SK-N-MC (cell line): ENCODE measurements at regions not wholly inside any gene's neighbourhood (a gene's known extent, or its start where the extent isn't known, plus 50 kb on each side); places are given as distances from the start of the nearest gene placed in this dataset.

Source experiments
- EZH2 ChIP-seq: fragments of 200-600 bp; sonication (generic); IDR thresholded peaks from one replicate; pipeline ENCODE4 v1.6.1; 2017; ENCODE audit warnings: antibody characterized with exemption
- FOXP2 ChIP-seq: optimal IDR thresholded peaks from 2 replicates; pipeline ENCODE3; 2011; ENCODE audit warnings: mild to moderate bottlenecking, moderate library complexity; ENCODE audit not compliant: insufficient read depth; ENCODE audit errors: extremely low read length, control extremely low read depth
- POLR2AphosphoS5 ChIP-seq: IDR thresholded peaks from 2 replicates; pipeline ENCODE4 v1.6.1; 2012; ENCODE audit warnings: mild to moderate bottlenecking, low read depth, low read length, borderline replicate concordance

- no peak for TF ChIP-seq EZH2
- TF ChIP-seq POLR2AphosphoS5 = no peak
- no peak for TF ChIP-seq FOXP2
These were observed 131.8 kb upstream of the NKX1-1 start for GRCh38 chr4:1538096-1538410.
